ENCODE measurements at regions not wholly inside any gene's neighbourhood (a gene's known extent, or its start where the extent isn't known, plus 50 kb on each side); places are given as distances from the start of the nearest gene placed in this dataset.

GRCh38 chr11:112421879-112422278 is 161.2 kb upstream of the PLET1 start:
- Histone ChIP-seq H3K27ac (ENCODE audit: insufficient read depth, low read depth, low read length) (no peak overlapping the region), H3K9ac (replicated peaks; ENCODE audit: extremely low read depth, insufficient read depth, low read length) (no peak overlapping the region), H3K4me1 (ENCODE audit: control insufficient read depth, extremely low read depth, insufficient read depth, low read length) (no peaks in the 10 kb centered on the region), H3K9me1 (replicated peaks; ENCODE audit: control insufficient read depth, extremely low read depth, insufficient read depth, low read length) (no peaks in the 10 kb centered on the region), H3K27me3 (ENCODE audit: control insufficient read depth in 2 of 2, insufficient read depth in 2 of 2, low read length in 2 of 2) (no peaks in the 10 kb centered on the region), H4K20me1 (replicated peaks; ENCODE audit: control insufficient read depth, extremely low read depth, insufficient read depth, low read length) (no peaks in the 10 kb centered on the region), H3K4me2 (ENCODE audit: insufficient read depth, low read length) (no peak overlapping the region), H3K79me2 (ENCODE audit: control insufficient read depth, insufficient read depth, low read length) (no peaks in the 10 kb centered on the region), H3K9me3 (replicated peaks; ENCODE audit: control insufficient read depth, insufficient read depth, low read length) (no peaks in the 10 kb centered on the region), H3K36me3 (ENCODE audit: control insufficient read depth in 2 of 2, extremely low read depth in 1 of 2, insufficient read depth in 2 of 2, low read length in 2 of 2) (no peaks in the 10 kb centered on the region), H3K4me3 (replicated peaks in 1 of 3; ENCODE audit: insufficient read depth in 1 of 3, low read depth in 1 of 3, low read length in 3 of 3) (no peak overlapping the region), H2AFZ (ENCODE audit: low read depth, low read length) (no peak overlapping the region)
- CTCF ChIA-PET: no interaction called here
- BruUV-seq (replicated peaks): no TSS peak
- DNase-seq (ENCODE audit: low read depth, low spot score) (no peak), FAIRE-seq (no peak)
- no peak for TF ChIP-seq POLR2A (IDR thresholded peaks at IDR 0.05; ENCODE audit: low read depth, low read length)
- no peak for TF ChIP-seq GATA2 (IDR thresholded peaks at IDR 0.05; ENCODE audit: insufficient read depth, insufficient read length, low read depth, low read length)
- no peak for TF ChIP-seq EZH2 (IDR thresholded peaks at IDR 0.05; ENCODE audit: borderline replicate concordance, low read depth, low read length, severe bottlenecking)
- TF ChIP-seq POLR2AphosphoS5 (IDR thresholded peaks at IDR 0.05; ENCODE audit: insufficient read depth, low read depth, low read length): no peak
- TF ChIP-seq CTCF (IDR thresholded peaks at IDR 0.05; ENCODE audit: extremely low read depth in 1 of 2, insufficient read depth in 1 of 2, low read depth in 1 of 2, low read length in 2 of 2): no peak
- no peak for TF ChIP-seq MAX (IDR thresholded peaks at IDR 0.05; ENCODE audit: insufficient read depth, insufficient read length)
- no peak for TF ChIP-seq JUN (IDR thresholded peaks at IDR 0.05; ENCODE audit: borderline replicate concordance, insufficient read depth, insufficient read length, low read depth)
- no peak for TF ChIP-seq MYC (IDR thresholded peaks at IDR 0.05; ENCODE audit: low read depth, low read length)
- no peak for TF ChIP-seq FOS (IDR thresholded peaks at IDR 0.05; ENCODE audit: borderline replicate concordance, insufficient read depth, low read length)
- POLR2A ChIA-PET: no interaction called here
- dilution Hi-C loops (cut with MboI; ENCODE audit: extremely low pct_ligation_motif_present, low sequenced_read_pairs) (no loop called here), intact Hi-C loops (cut with micrococcal nuclease) (no loop called here)
